ENCODE measurements at regions not wholly inside any gene's neighbourhood (a gene's known extent, or its start where the extent isn't known, plus 50 kb on each side); places are given as distances from the start of the nearest gene placed in this dataset.

GRCh38 chr11:113553235-113553634, 78.0 kb upstream of the DRD2 start:
- no peak for DNase-seq

GRCh38 chr11:113552271-113552670, 77.1 kb upstream of the DRD2 start:
- DNase-seq = no peak

DNA sequence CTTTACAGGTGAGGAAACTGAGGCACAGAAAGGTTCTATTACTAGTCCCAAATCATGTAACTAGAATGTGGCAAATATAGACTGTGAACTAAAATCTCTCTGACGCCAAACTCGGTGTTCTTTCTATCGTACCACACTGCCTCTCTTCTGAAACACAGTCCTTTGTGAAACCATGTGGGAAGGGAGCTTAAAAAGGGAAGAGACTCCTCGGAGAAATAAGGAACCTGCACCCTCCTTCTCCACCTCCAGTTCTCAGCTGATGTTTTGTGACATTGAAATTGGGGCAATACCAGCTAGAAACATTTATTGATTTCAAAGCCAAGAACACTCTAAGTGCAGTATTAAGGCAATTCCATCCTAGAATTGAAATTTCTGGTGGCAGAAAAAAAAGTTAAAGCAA, 76.4 kb upstream of the DRD2 start:
- DNase-seq = no peak

DNA sequence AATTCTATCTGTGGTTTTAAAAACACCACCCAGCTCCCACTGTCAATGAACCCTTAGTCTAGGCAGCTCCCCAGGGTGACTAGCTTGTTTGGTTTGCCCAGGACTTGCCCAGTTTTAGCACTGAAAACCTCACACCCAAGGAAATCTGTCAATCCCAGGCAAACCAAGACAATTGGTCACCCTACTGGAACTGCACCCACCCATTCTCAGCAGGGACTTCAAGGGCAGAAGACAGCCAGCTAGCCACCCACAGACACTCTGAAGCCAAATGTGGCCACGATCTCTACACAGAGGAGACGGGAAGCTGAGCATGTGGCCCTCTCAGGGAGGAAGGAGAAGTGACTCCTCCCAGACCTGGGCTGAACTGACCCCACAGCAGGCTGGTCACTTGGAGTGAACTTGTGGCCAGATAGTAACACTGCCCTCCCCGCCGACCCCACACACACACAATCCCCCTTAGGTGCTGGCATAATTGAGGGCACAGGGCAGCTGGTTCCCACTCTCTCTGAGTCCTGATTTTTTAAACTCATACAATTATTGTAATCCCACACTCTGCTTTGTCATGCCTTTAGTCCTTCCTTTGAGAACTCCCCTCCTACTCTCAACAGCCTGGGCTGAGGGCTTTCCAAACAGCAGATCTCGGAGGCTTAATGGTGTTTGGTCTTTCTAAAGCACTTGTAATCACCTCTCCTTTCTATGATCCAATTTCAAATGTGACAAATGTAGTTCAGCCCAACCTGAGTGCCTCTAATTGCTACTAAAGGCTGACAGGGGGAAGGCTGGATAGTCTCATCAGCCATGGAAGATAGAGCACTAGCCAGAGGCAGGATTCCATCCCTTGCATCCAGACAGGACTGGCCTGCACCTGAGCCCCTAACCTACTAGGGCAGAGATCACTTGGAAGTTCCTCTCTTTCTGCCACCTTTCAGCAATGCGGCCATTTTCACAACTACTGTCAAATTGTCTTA, 74.7 kb upstream of the DRD2 start:
- no peak for DNase-seq

- no peak for DNase-seq
Observed at GRCh38 chr11:113549061-113549460, 73.9 kb upstream of the DRD2 start.

GRCh38 chr11:113547739-113548138, 72.5 kb upstream of the DRD2 start:
- DNase-seq = no peak

GRCh38 chr11:113546757-113547507, 71.7 kb upstream of the DRD2 start:
- no peak for DNase-seq

GRCh38 chr11:113542420-113542819, 67.2 kb upstream of the DRD2 start:
- no peak for DNase-seq

DNA sequence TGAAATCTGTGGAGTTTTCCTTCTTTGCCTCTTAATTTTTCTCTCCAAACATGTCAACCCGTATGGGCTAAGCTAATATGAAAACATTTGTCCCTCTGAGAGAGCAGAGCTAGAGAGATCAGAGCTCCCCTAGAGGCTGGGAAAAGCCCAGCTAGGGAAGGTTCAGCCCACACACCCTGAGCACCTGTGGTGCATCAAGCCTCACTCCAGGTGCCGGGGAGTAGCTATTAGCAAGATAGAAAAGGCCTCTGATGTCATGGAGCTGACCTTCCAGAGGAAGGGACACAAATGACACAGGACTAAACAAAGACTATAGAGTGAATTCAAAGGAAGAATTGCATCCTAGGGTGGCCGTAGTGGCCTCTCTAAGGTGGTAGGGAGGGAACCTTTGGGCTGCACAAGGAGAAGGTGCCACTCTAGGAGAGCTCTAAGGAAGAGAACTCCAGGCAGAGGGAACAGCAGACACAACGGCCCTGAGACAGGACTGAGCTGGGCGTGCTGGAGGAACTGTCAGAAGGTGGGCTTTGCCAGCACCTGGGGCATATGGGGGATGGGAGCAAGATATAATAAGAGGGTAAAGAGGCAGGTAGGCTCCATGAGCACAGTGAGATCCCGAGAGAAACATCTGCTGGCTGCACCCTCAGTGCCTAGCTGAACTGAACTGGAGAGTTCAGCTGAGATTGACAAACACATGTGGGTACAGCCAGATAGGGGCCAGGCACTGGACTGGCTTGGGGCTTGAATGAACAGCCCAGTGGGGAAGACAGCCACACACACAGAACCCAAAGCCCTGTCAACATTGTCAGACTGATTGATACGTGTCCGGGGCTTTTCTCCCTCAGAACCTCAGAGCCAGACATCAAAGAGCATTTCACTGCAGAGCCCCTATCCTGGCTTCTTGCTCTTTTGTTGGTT, 65.5 kb upstream of the DRD2 start:
- DNase-seq = no peak

DNA sequence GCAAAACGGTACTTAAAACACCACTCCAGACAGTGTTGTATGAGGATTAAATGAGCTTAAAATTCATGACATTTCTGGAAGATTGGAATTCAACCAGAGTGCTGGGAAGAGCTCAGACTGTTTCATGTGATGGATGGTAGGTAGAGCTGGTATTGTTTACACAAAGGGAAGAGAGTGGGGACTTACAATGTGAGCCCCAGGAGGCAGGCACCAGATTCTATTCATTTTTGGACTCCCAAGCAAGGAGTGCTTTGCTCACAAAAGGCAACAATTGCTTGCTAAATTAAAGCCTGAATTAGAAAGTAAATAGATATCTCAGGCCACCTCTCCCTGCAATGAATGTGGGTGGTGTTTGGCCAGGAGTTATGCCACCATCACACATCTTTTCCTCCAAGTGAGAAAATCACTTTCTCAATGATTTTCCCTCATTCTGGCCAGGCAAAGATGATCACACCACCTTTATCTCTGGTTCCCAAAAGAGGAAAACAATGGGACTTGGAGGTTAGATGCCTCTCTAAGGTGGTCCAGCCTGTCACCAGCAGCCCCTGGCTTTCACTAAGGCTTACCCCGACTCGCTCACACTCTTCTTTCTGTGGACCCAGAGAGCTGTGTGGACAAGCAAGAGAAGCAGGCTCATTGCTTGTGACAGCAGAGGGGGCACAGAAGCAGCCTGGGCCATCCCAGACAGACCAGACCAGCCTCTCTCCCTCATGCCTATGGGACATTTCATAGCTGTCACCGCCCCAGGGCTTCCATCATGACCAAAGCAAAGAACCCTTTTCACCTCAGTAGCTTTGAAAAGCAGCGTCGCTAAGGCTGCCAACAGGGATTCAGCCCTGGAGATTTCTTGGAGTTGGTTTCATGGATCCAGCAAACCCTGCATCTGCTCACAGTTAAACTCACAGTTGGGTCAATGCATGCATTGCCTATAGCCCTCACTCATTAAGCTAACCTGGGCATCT, 63.5 kb upstream of the DRD2 start:
- DNase-seq = no peak

GRCh38 chr11:113534625-113535024, 59.4 kb upstream of the DRD2 start:
- DNase-seq = no peak

- DNase-seq = no peak
Observed at GRCh38 chr11:113533425-113533698, 58.2 kb upstream of the DRD2 start.

DNA sequence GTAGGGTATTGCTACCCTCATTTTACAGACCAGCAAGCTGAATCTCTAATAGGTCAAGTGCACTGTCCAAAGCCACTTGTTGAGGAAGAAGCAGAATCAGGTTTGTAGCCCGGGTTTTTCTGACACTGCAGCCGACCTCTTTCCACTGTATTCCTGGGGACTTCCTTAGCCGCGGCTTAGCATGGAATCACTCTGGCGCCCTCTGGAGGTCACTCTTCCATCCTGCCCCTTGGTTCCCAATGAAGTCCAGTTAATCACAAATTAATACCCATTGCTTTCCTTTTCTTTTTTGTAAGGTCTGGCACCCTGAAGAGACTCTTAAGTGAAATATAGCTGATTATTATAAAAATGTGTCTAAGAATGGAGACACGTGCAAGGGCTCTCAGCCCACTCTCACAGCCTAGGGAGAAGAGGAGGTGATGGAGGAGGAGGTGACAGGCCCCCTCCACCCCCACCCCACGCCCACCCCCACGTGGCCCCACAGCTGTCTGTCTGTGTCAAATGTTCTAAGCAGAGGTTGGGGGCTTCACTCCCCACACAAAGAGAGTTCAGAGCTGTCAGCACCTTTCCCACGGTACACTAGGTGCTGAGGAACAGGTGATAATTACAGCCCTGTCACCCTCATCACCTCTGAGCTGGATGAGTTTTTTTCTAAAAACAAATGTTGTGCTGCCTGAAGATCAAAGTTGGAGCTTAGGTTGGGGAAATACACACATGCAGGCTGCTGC, 57.7 kb upstream of the DRD2 start:
- peak; percentile 71 for DNase-seq

DNA sequence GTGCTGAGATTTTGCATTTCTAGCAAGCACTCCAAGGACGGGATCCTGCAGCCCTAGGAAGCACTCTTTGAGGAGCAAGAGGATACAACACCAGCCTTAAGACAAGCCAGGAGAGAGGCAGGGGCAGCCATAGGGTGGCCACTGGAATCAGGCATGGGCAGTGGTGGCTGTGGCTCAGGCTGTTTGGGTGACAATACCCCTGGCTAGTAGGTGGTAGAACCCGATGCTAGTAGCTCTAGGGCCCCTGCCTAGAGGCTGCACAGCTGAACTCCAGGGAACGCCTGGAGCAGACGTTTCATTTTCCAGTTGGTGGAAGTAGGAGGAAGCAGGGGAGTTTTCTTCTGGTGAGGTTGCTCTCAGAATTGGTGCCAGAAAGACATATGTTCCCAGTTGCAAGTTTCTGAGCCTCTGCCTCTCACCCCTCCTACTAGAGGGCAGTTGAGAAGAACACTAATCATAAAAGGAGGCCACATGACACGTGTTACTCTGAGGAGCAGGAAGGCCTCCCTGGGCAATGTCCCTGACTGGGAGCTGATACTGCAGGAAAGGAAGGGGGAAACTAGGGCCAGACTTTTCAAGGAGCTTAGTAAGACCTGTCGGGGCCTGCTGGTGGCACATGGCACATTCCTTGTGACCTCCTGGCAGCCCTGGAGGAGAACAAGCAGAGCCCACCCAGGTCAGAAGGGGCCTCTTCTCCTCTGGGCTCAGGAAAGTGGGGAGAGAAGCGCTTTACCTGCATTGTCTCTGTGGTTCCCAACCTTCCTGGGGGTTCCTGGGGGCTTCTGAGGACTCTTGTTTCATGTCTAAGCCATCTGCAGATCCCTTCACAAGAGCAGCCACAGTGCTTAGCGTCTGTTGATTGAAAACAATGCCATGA, 56.6 kb upstream of the DRD2 start:
- DNase-seq = no peak

- no peak for DNase-seq
Observed at GRCh38 chr11:113531083-113531482, 55.9 kb upstream of the DRD2 start.

- no peak for DNase-seq
Observed at GRCh38 chr11:113529606-113530005, 54.4 kb upstream of the DRD2 start.

- no peak for DNase-seq
Observed at GRCh38 chr11:113528982-113529381, 53.8 kb upstream of the DRD2 start.

GRCh38 chr11:113526521-113526920, 51.3 kb upstream of the DRD2 start:
- no peak for DNase-seq
